Fibroblast of lung (primary cell): ENCODE measurements at regions not wholly inside any gene's neighbourhood (a gene's known extent, or its start where the extent isn't known, plus 50 kb on each side); places are given as distances from the start of the nearest gene placed in this dataset.

ENCODE experiments used
- EZH2 ChIP-seq: IDR thresholded peaks from 2 replicates; pipeline ENCODE4 v1.5.1; 2012; ENCODE audit warnings: low read length, control low read depth, mild to moderate bottlenecking; ENCODE audit errors: missing control alignments
- TF ChIP-seq, protein P1 (sequence below), 2 donors: IDR thresholded peaks in 1 of 2; conservative IDR thresholded peaks in 1 of 2; 1 replicate in 1 of 2; 2 replicates in 1 of 2; pipeline ENCODE4 v1.5.1; 2011 to 2012; ENCODE audit warnings: low read length in 2 of 2, control low read depth in 1 of 2, inconsistent platforms in 1 of 2, low read depth in 1 of 2, mild to moderate bottlenecking in 1 of 2

- TF ChIP-seq, protein P1, sequence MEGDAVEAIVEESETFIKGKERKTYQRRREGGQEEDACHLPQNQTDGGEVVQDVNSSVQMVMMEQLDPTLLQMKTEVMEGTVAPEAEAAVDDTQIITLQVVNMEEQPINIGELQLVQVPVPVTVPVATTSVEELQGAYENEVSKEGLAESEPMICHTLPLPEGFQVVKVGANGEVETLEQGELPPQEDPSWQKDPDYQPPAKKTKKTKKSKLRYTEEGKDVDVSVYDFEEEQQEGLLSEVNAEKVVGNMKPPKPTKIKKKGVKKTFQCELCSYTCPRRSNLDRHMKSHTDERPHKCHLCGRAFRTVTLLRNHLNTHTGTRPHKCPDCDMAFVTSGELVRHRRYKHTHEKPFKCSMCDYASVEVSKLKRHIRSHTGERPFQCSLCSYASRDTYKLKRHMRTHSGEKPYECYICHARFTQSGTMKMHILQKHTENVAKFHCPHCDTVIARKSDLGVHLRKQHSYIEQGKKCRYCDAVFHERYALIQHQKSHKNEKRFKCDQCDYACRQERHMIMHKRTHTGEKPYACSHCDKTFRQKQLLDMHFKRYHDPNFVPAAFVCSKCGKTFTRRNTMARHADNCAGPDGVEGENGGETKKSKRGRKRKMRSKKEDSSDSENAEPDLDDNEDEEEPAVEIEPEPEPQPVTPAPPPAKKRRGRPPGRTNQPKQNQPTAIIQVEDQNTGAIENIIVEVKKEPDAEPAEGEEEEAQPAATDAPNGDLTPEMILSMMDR (conservative IDR thresholded peaks at IDR 0.05 in 1 of 2, IDR thresholded peaks at IDR 0.05 in 1 of 2; ENCODE audit: low read depth in 1 of 2, low read length in 2 of 2), result no peak
- no peak for TF ChIP-seq EZH2
Observed at GRCh38 chr5:138651767-138652117, 76.5 kb upstream of the HSPA9 start.
